ENCODE measurements at regions not wholly inside any gene's neighbourhood (a gene's known extent, or its start where the extent isn't known, plus 50 kb on each side); places are given as distances from the start of the nearest gene placed in this dataset.
"Not testable (repeated sequence)": the region's sequence is repeated elsewhere in the genome, so short reads cannot be mapped to it uniquely, and the experiment has no call there.

DNA sequence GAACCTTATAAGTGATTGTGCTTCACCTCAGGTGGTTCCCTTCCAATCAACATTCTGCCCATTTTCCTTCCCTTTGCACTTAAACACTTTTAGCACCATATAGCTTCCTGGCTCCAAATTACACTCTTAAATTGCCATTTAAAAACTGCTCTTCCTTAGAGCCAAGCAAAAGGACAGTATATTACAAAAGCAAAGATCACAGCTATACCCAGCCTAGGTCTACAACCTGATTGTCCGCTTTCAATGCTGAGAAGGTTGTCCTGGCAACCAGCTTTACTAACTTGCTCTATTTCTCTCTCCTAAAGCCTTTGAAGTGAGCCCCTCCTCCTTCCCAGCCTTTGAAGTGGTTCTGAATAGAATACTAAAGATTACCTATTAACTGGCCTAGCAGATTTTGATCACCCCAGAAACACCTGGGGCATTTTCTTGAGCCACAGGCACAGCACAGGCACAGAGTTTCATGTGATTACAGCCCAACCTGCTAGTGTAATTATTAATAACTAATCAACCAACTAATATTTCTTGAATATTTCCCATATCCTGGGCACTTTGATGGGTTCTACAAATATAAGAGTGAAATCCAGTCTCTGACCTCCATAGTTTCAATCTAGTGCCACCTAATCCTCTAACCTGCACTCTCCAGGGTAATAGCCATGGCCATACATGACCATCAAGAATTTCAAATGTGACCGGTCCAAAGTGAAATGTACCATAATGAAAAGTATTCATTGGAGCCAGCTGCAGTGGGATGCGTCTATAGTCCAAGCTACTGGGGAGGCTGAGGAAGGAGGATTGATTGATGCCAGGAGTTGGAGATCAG is 63.6 kb upstream of the TRIM24 start:
- FAIRE-seq (no peak), DNase-seq (ENCODE audit: low read depth in 1 of 2, low spot score in 1 of 2) (peak; percentile 18 to 19), ATAC-seq (no peak; a peak in 1 of 6 replicates)
- no peaks in the 10 kb centered on the region for H3K4me1 ChIP-seq
- no peak overlapping the region for H3K4me3 ChIP-seq
- TF ChIP-seq FOXS1 (CRISPR knock-in tag; IDR thresholded peaks at IDR 0.05) = no peak
- no peak for TF ChIP-seq RARB (CRISPR knock-in tag; IDR thresholded peaks at IDR 0.05)
- no peak for TF ChIP-seq CBX2 (IDR thresholded peaks at IDR 0.05; ENCODE audit: borderline replicate concordance, low read depth)
- TF ChIP-seq, protein P1, sequence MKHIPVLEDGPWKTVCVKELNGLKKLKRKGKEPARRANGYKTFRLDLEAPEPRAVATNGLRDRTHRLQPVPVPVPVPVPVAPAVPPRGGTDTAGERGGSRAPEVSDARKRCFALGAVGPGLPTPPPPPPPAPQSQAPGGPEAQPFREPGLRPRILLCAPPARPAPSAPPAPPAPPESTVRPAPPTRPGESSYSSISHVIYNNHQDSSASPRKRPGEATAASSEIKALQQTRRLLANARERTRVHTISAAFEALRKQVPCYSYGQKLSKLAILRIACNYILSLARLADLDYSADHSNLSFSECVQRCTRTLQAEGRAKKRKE (CRISPR knock-in tag; IDR thresholded peaks at IDR 0.05; ENCODE audit: low read depth) = no peak
- no peak for TF ChIP-seq HOXB5 (CRISPR knock-in tag; IDR thresholded peaks at IDR 0.05)
- 77% methylated on average over 3 of the region's 3 CpGs for WGBS (ENCODE audit: missing lambda C conversion rate)
- H3K4me2 ChIP-seq = no peak overlapping the region
- peak overlapping the region in 1 of 2 experiments; percentile 38; a peak in 1 of 6 replicates for H3K27ac ChIP-seq
- POLR2A ChIA-PET = no interaction called here
- CTCF ChIA-PET = interaction anchor here (0.6 to 1.1 kb wide), 3 partner anchors 9 to 318 kb away, joined by 3 read pairs; no protein-coding TSS in a partner anchor
- H3K9me3 ChIP-seq = no peaks in the 10 kb centered on the region

DNA sequence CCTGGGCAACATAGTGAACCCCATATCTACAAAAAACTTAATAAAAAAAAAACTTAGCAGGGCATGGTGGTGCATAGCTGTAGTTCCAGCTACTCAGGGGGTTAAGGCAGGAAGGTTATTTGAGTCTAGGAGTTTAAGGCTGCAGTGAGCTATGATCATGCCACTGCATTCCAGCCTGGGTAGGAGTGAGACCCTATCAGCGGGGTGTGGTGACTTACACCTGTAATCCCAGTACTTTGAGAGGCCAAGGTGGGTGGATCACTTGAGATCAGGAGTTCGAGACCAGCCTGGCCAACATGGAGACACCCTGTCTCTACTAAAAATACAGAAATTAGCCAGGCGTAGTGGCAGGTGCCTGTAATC is 63.0 kb upstream of the TRIM24 start:
- ATAC-seq; H3K4me3 ChIP-seq; DNase-seq (ENCODE audit: low read depth in 1 of 2, low spot score in 1 of 2); FAIRE-seq; H3K4me2 ChIP-seq; H3K4me1 ChIP-seq; H3K9me3 ChIP-seq; POLR2A ChIA-PET: not testable (repeated sequence)
- 47% methylated on average over 3 of the region's 3 CpGs for WGBS (ENCODE audit: missing lambda C conversion rate)
- CTCF ChIA-PET = interaction anchor here (0.6 to 1.1 kb wide), 2 partner anchors 8 to 317 kb away, joined by 3 read pairs; no protein-coding TSS in a partner anchor
- peak overlapping the region in 1 of 2 experiments; percentile 38; a peak in 1 of 6 replicates for H3K27ac ChIP-seq

GRCh38 chr7:138398857-138399256 is 61.2 kb upstream of the TRIM24 start:
- no peak for TF ChIP-seq EHMT2 (IDR thresholded peaks at IDR 0.05; ENCODE audit: low read depth)
- no peak for TF ChIP-seq NFE2L2 (conservative IDR thresholded peaks at IDR 0.05; ENCODE audit: low read length)
- no peak for TF ChIP-seq HES2 (IDR thresholded peaks at IDR 0.05)
- TF ChIP-seq BHLHE40 (IDR thresholded peaks at IDR 0.05; ENCODE audit: low read depth, low read length) = no peak
- TF ChIP-seq, protein P2, sequence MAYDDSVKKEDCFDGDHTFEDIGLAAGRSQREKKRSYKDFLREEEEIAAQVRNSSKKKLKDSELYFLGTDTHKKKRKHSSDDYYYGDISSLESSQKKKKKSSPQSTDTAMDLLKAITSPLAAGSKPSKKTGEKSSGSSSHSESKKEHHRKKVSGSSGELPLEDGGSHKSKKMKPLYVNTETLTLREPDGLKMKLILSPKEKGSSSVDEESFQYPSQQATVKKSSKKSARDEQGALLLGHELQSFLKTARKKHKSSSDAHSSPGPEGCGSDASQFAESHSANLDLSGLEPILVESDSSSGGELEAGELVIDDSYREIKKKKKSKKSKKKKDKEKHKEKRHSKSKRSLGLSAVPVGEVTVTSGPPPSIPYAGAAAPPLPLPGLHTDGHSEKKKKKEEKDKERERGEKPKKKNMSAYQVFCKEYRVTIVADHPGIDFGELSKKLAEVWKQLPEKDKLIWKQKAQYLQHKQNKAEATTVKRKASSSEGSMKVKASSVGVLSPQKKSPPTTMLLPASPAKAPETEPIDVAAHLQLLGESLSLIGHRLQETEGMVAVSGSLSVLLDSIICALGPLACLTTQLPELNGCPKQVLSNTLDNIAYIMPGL (CRISPR knock-in tag; IDR thresholded peaks at IDR 0.05; ENCODE audit: borderline replicate concordance) = no peak
- TF ChIP-seq HDAC2 (IDR thresholded peaks at IDR 0.05) = no peak
- no peak for TF ChIP-seq CBX8 (IDR thresholded peaks at IDR 0.05)
- TF ChIP-seq RARB (CRISPR knock-in tag; IDR thresholded peaks at IDR 0.05) = no peak
- TF ChIP-seq CHD2 (IDR thresholded peaks at IDR 0.05; ENCODE audit: low read length, partially characterized antibody) = no peak
- Histone ChIP-seq H3K4me3 (no peak overlapping the region), H3K9me3 (no peaks in the 10 kb centered on the region), H3K27ac (no peak overlapping the region), H3K4me1 (no peaks in the 10 kb centered on the region), H3K4me2 (no peak overlapping the region)
- 80% methylated on average over 1 of the region's 1 CpG for whole genome bisulfite sequencing (ENCODE audit: missing lambda C conversion rate)
- POLR2A ChIA-PET = no interaction called here
- ATAC-seq (no peak), FAIRE-seq (no peak), DNase-seq (ENCODE audit: low read depth in 1 of 2, low spot score in 1 of 2) (no peak)
- CTCF ChIA-PET = interaction anchor here (0.8 kb wide), 1 partner anchor 42 kb away, joined by 3 read pairs; no protein-coding TSS in a partner anchor

- no peak overlapping the region for H3K4me3 ChIP-seq
- FAIRE-seq (no peak), DNase-seq (ENCODE audit: low read depth in 1 of 2, low spot score in 1 of 2) (no peak), ATAC-seq (no peak)
- H3K4me1 ChIP-seq = no peaks in the 10 kb centered on the region
- WGBS (ENCODE audit: missing lambda C conversion rate) = 68% methylated on average over 6 of the region's 6 CpGs
- no peak overlapping the region for H3K27ac ChIP-seq
- CTCF ChIA-PET = no interaction called here
- no peak overlapping the region for H3K4me2 ChIP-seq
- H3K9me3 ChIP-seq = no peaks in the 10 kb centered on the region
- POLR2A ChIA-PET = no interaction called here
- TF ChIP-seq SMC3 (IDR thresholded peaks at IDR 0.05) (no peak), ZSCAN20 (CRISPR knock-in tag; IDR thresholded peaks at IDR 0.05) (no peak), REST (IDR thresholded peaks at IDR 0.05) (no peak), USF2 (IDR thresholded peaks at IDR 0.05) (no peak), ESRRA (IDR thresholded peaks at IDR 0.05; ENCODE audit: borderline replicate concordance, low read length) (no peak), EP300 (IDR thresholded peaks at IDR 0.05) (no peak), FOXS1 (CRISPR knock-in tag; IDR thresholded peaks at IDR 0.05) (no peak), POLR2A (IDR thresholded peaks at IDR 0.05; ENCODE audit: low read length) (no peak), MAZ (IDR thresholded peaks at IDR 0.05; ENCODE audit: borderline replicate concordance, low read depth, low read length) (no peak), CHD4 (IDR thresholded peaks at IDR 0.05; ENCODE audit: borderline replicate concordance) (no peak), RARB (CRISPR knock-in tag; IDR thresholded peaks at IDR 0.05) (no peak), RNF2 (IDR thresholded peaks at IDR 0.05; ENCODE audit: borderline replicate concordance, low read depth) (no peak)
These were observed 59.6 kb upstream of the TRIM24 start for GRCh38 chr7:138400400-138400886.
